ENCODE measurements at regions not wholly inside any gene's neighbourhood (a gene's known extent, or its start where the extent isn't known, plus 50 kb on each side); places are given as distances from the start of the nearest gene placed in this dataset.

DNA sequence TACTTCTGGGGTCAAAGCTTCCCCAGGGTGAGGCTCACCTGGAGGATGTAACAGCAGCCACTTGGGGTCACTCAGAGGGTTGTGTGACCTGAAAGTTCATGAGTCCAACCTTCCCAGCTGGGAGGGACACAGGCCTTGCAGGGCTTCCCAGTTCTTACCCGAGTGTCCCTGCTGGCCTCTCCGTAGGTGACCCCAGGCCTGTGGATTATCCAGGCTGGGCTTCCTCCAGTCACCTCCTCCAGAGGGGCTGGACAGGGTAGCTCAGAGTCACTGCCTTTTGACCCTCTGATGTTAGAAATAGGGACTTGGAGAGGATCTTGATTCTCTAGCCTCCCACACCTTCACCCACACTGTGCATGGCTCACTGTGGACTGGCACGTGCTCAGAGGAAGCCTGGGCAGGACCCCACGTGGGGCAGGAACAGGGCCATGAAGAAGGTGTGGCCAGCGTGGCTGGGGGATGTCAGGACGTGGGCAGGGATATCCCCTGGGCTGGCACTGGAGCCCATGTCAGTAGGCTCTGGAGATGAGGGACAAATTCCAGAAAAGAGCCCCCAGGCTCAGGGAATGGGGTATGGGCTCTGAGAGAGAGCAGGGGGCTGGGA lies 131.8 kb downstream of the ACTL8 start:
- Histone ChIP-seq H4K20me1 (no peaks in the 10 kb centered on the region), H3K27ac (no peak overlapping the region)
- TF ChIP-seq Cebpa-rat (IDR thresholded peaks at IDR 0.05): no peak

DNA sequence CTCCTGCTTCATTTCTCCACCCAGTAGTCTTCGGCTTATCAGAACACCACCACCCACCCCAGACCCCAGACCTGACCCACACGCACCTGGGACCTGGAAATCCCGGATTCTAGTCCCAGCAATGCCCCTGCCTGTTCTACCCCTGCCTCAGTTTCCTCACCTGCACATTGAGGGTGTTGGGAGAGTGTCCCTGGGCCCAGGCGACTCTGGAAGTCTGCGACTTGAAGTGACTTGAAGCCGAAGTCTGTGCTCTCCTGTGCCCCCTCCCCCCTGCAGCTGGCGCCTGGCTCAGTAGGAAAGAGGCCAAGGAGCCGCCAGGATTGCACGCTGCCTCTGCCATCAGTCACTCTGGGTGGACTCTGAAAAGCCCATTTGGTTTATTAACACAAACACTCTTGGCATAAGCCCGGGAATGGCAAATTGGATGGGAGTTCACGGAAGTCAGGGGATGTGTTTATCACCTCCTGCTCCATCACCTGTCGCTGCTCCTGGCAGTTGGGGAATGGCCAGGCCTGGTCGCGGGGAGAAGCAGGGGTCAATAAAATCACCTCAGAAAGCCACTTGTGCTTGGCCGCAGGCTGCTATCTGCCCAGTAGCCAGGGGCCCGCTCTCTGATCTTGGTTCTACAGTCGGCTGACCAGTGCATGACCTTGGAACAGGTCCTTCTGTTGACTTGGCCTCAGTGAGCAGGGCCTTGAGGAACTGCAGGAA lies 132.7 kb downstream of the ACTL8 start:
- no peak overlapping the region for H3K27ac ChIP-seq
- no peaks in the 10 kb centered on the region; a peak in 1 of 22 replicates for H3K27me3 ChIP-seq
- H3K36me3 ChIP-seq: no peaks in the 10 kb centered on the region
- no peak for TF ChIP-seq Cebpa-rat (IDR thresholded peaks at IDR 0.05)
- no peak overlapping the region for H3K9ac ChIP-seq
- no peak overlapping the region for H3K4me2 ChIP-seq
- H3K9me3 ChIP-seq (replicated peaks in 1 of 11): no peaks in the 10 kb centered on the region
- no peak overlapping the region for H3K4me3 ChIP-seq
- H4K20me1 ChIP-seq: no peaks in the 10 kb centered on the region
- H3K4me1 ChIP-seq: 0 out of 20 replicates have a peak, but pooled peaks cover 0 to 7% (median 0%) of the 10 kb centered on the region in 10 experiments

More for the DNA sequence above, 131.8 kb downstream of the ACTL8 start:
- no peaks in the 10 kb centered on the region; a peak in 1 of 22 replicates for H3K27me3 ChIP-seq
- 0 out of 20 replicates have a peak, but pooled peaks cover 0 to 7% (median 0%) of the 10 kb centered on the region in 10 experiments for H3K4me1 ChIP-seq
- no peaks in the 10 kb centered on the region for H3K9me3 ChIP-seq (replicated peaks in 1 of 11)
- no peak overlapping the region for H3K9ac ChIP-seq
- no peaks in the 10 kb centered on the region for H3K36me3 ChIP-seq
- no peak overlapping the region for H3K4me3 ChIP-seq
- no peak overlapping the region for H3K4me2 ChIP-seq

DNA sequence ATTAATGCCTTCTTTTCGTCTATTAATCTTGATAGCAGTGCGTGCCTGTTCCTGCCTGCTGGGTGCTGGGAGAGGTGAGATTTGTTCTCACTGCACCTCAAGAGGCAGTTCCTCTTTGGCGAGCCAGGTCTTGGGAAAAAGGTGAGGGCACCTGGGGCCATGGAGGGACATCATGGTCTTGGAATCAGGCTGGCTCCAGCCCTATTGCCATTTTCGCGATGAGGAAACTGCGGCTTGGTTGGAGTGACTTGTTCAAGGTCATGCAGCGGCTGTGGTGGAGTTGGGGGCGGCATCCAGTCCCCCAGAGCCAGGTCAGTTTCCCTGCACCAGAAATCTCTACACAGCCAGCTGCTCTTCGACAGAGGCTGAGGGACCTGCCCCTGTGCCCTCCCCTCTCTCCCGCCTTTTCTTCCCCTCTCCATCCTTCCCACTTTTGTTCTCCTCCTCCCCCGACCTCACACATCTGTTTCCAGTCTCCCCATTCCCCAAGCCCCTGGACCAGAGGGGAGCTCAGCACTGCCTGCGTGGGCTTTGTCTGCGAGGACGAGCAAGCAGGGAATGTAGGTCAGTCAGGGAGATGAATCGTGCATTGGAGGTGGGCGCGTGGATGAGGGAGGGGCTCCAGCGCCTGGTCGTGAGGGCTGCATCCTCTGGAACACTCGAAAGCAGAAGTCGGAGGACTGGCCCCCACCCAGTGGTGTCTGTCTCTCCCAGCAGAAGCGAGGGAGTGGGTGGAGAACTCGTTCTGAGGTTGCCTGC lies 135.1 kb downstream of the ACTL8 start:
- Histone ChIP-seq H3K4me2 (no peak overlapping the region), H4K20me1 (no peaks in the 10 kb centered on the region), H3K27ac (no peak overlapping the region), H3K9ac (no peak overlapping the region), H3K4me1 (0 out of 20 replicates have a peak, but pooled peaks cover 0 to 7% (median 0%) of the 10 kb centered on the region in 10 experiments), H3K36me3 (no peaks in the 10 kb centered on the region), H3K4me3 (no peak overlapping the region), H3K9me3 (replicated peaks in 1 of 11) (no peaks in the 10 kb centered on the region), H3K27me3 (no peaks in the 10 kb centered on the region; a peak in 1 of 22 replicates)
- TF ChIP-seq Cebpa-rat (IDR thresholded peaks at IDR 0.05): no peak

DNA sequence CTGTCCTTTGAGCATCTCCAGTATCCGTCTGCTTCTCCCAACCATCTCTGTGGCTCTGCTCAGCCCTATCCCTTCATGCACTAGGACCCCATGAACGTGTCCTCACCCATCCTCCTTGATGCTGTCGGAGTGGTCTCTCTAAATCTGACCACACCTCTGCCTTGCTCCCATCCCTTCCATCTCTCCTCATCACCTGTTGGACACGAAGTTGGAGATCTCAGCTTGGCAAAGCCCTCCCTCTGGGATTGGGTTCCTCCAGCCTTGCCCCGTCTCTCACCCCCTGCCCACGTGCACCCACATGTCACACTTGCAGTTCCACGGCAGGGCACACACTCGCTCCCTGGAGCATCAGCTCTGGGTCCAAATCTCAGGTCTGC lies 135.7 kb downstream of the ACTL8 start:
- Histone ChIP-seq H3K4me1 (0 out of 20 replicates have a peak, but pooled peaks cover 0 to 7% (median 0%) of the 10 kb centered on the region in 10 experiments), H3K27ac (no peak overlapping the region), H3K4me3 (no peak overlapping the region), H3K4me2 (no peak overlapping the region), H3K36me3 (no peaks in the 10 kb centered on the region), H3K9ac (no peak overlapping the region), H3K9me3 (replicated peaks in 1 of 11) (no peaks in the 10 kb centered on the region), H4K20me1 (no peaks in the 10 kb centered on the region), H3K27me3 (no peaks in the 10 kb centered on the region; a peak in 1 of 22 replicates)
- TF ChIP-seq Cebpa-rat (IDR thresholded peaks at IDR 0.05): no peak

DNA sequence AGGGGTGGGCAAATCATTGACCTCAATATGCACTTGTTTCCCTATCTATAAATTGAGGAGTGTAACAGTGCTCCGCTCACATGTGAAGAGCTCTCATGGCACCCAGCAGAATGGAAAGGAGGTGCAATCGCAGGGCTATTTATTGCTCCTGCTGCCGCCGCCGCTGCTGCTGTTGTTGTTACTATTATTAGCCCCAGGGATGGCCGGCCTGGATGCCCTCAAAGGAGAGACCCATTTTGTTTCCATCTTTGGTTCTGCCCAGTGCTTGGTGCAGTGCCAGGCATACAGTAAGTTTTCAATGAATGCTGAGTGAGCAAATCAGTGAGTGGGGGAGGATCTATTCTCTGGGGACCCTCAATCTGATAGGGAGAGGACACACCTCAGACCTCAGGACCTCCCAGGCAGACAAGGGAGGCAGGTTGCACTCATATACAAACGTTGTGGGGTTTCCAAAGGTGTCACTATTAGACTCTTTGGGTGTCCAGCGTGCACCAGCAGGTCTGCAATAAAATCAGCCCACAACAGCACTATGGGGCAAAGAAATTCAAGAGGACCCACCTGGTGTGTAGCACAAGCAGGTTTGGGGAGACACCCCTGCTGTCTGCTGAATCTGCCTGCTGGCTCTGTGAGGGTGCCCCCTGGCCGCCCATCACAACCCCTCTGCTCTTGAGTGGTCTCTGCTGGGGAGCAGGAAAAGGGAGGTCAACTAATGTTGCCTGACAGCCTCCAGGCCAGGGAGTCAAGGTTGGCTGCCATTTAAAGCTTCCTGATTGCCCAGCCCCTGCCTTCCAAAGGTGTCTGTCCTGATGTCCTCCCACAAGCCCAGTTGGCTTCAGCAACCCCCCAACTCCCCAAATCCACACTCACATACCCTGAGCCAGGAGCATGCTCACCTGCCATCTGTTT lies 136.3 kb downstream of the ACTL8 start:
- Histone ChIP-seq H3K9ac (no peak overlapping the region), H3K4me1 (0 out of 20 replicates have a peak, but pooled peaks cover 0 to 7% (median 0%) of the 10 kb centered on the region in 10 experiments), H3K27ac (no peak overlapping the region), H3K36me3 (no peaks in the 10 kb centered on the region), H3K4me2 (no peak overlapping the region), H3K4me3 (no peak overlapping the region), H3K9me3 (replicated peaks in 1 of 11) (no peaks in the 10 kb centered on the region), H4K20me1 (no peaks in the 10 kb centered on the region), H3K27me3 (no peaks in the 10 kb centered on the region; a peak in 1 of 22 replicates)
- no peak for TF ChIP-seq Cebpa-rat (IDR thresholded peaks at IDR 0.05)

DNA sequence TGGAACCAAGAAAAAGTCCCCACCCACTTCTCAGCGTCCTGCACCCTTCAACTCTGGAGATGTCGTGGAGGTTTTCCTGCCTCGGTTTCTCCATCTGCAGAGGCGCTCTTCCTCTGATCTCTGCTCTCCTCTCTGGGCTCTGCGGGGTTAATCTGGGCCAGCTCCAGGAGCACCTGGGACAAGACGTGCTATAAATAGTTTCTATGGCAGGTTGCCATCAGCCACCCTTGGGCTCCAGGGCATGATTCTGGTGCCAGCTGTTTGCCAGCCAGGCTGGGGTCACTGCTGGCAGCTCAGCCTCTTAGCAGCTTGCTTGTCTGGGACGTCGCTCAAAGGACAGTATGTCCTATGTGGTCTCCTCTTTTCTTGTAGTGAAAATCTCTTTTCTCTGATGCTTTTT lies 137.1 kb downstream of the ACTL8 start:
- Histone ChIP-seq H3K4me3 (no peak overlapping the region), H3K9me3 (replicated peaks in 1 of 11) (no peaks in the 10 kb centered on the region), H3K27me3 (no peaks in the 10 kb centered on the region; a peak in 1 of 22 replicates), H3K9ac (no peak overlapping the region), H3K4me1 (0 out of 20 replicates have a peak, but pooled peaks cover 0 to 7% (median 0%) of the 10 kb centered on the region in 10 experiments), H3K4me2 (no peak overlapping the region), H3K27ac (no peak overlapping the region), H3K36me3 (no peaks in the 10 kb centered on the region), H4K20me1 (no peaks in the 10 kb centered on the region)
- TF ChIP-seq Cebpa-rat (IDR thresholded peaks at IDR 0.05): no peak

DNA sequence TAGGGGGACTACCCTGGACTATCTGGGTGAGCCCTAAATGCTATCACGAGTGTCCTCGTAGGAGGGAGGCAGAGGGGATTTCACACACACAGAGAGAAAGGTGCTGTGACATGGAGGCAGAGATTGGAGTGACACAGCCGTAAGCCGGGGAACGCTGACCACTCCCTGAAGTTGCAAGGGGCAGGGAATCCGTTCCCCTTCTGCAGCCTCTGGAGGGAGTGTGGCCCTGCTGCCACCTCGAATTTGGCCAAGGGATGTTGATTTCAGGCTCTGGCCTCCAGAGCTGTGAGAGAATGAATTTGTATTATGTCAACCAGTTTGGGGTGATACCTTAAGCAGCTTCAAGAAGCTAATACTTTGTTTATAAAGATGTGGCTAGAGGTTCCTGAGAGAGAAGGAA lies 137.7 kb downstream of the ACTL8 start:
- Histone ChIP-seq H3K9ac (no peak overlapping the region), H3K27me3 (no peaks in the 10 kb centered on the region; a peak in 1 of 22 replicates), H3K4me1 (0 out of 20 replicates have a peak, but pooled peaks cover 0 to 7% (median 0%) of the 10 kb centered on the region in 10 experiments), H3K36me3 (no peaks in the 10 kb centered on the region), H3K9me3 (replicated peaks in 1 of 11) (no peaks in the 10 kb centered on the region), H3K27ac (no peak overlapping the region), H3K4me2 (no peak overlapping the region), H4K20me1 (no peaks in the 10 kb centered on the region), H3K4me3 (no peak overlapping the region)
- TF ChIP-seq Cebpa-rat (IDR thresholded peaks at IDR 0.05): no peak

DNA sequence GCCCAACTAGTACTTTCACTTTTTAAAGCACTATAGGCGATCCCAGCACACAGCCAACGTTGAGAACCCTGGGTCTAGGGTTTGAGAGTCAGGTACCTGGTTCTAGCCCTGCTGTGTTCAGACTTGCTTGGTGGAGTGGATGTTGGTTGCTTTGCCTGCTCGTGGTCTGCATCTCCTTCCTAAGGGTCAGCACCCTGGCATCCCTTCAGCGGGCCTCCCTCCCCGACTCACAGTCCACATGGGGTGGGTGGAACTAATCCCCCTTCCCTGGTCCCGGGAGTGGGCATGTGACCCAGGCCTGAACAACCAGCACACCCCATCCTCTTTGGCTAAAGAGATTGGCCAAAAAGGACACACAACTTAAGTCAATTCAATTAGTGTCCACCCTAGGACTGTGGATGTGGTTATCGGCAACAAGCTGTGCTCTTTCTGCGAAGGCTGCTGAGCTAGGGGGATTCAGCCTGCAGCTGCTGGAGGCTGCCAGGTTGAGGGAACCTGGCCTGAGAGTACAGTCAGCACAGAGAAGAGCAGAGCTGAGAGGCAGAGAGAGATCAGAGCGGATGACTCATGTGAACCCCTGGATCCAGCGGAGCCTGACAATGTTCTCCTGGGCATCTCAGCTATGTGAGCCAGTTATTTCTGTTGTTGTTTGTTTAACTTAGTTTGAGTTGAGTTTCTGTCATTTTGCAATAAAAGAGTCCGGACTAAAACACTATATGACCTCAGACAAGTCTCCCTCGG lies 138.9 kb downstream of the ACTL8 start:
- Histone ChIP-seq H4K20me1 (no peaks in the 10 kb centered on the region), H3K4me3 (no peak overlapping the region), H3K4me2 (no peak overlapping the region), H3K36me3 (no peaks in the 10 kb centered on the region), H3K9ac (no peak overlapping the region), H3K27ac (no peak overlapping the region), H3K9me3 (replicated peaks in 1 of 11) (no peaks in the 10 kb centered on the region), H3K27me3 (no peaks in the 10 kb centered on the region; a peak in 1 of 22 replicates), H3K4me1 (0 out of 20 replicates have a peak, but pooled peaks cover 0 to 7% (median 0%) of the 10 kb centered on the region in 10 experiments)
- no peak for TF ChIP-seq Cebpa-rat (IDR thresholded peaks at IDR 0.05)

Data from BLaER1 treated with 17β-estradiol and CSF1 and Interleukin-3, amounts not matched to agents 10 nM and 100 nM (cell line).